ENCODE measurements at regions not wholly inside any gene's neighbourhood (a gene's known extent, or its start where the extent isn't known, plus 50 kb on each side); places are given as distances from the start of the nearest gene placed in this dataset.

- peak in 4 of 10 donors; percentile 8 to 70 (median 22) for DNase-seq
- intact Hi-C loops (cut with DNase I): no loop called here
These were observed 936.7 kb downstream of the BRD1 start for GRCh38 chr22:48890693-48891554.

GRCh38 chr22:48889887-48890692, 937.6 kb downstream of the BRD1 start:
- DNase-seq: peak in 4 of 10 donors; percentile 6 to 66 (median 46)
- intact Hi-C loops (cut with DNase I): no loop called here

- peak in 5 of 10 donors; percentile 5 to 62 (median 49) for DNase-seq
- intact Hi-C loops (cut with DNase I): no loop called here
These were observed 938.4 kb downstream of the BRD1 start for GRCh38 chr22:48889209-48889830.

GRCh38 chr22:48888466-48889208, 939.0 kb downstream of the BRD1 start:
- intact Hi-C loops (cut with DNase I): no loop called here
- peak in 3 of 10 donors; percentile 5 to 63 (median 17) for DNase-seq

- no peak for DNase-seq
- intact Hi-C loops (cut with DNase I): no loop called here
These were observed 940.0 kb downstream of the BRD1 start for GRCh38 chr22:48887394-48888332.

GRCh38 chr22:48886604-48887393, 940.9 kb downstream of the BRD1 start:
- peak in 5 of 10 donors; percentile 2 to 71 (median 53) for DNase-seq
- intact Hi-C loops (cut with DNase I): no loop called here

- intact Hi-C loops (cut with DNase I): no loop called here
- DNase-seq: peak in 4 of 10 donors; percentile 2 to 75 (median 34)
These were observed 941.8 kb downstream of the BRD1 start for GRCh38 chr22:48885919-48886305.

- intact Hi-C loops (cut with DNase I): no loop called here
- DNase-seq: peak in 5 of 10 donors; percentile 5 to 79 (median 48)
These were observed 942.3 kb downstream of the BRD1 start for GRCh38 chr22:48885271-48885918.

- peak in 5 of 10 donors; percentile 7 to 77 (median 57) for DNase-seq
- intact Hi-C loops (cut with DNase I): no loop called here
These were observed 942.9 kb downstream of the BRD1 start for GRCh38 chr22:48884786-48885185.

- DNase-seq: peak in 5 of 10 donors; percentile 0 to 74 (median 40)
- intact Hi-C loops (cut with DNase I): no loop called here
These were observed 943.3 kb downstream of the BRD1 start for GRCh38 chr22:48884324-48884723.

- intact Hi-C loops (cut with DNase I): no loop called here
These were observed 944.3 kb downstream of the BRD1 start for GRCh38 chr22:48883211-48883960.

GRCh38 chr22:48882636-48883200, 945.0 kb downstream of the BRD1 start:
- intact Hi-C loops (cut with DNase I): no loop called here
- peak in 5 of 10 donors; percentile 4 to 64 (median 37) for DNase-seq

More at GRCh38 chr22:48883211-48883960, 944.3 kb downstream of the BRD1 start:
- DNase-seq: peak in 5 of 10 donors; percentile 3 to 67 (median 47)

GRCh38 chr22:48881326-48881980, 946.2 kb downstream of the BRD1 start:
- intact Hi-C loops (cut with DNase I): no loop called here

GRCh38 chr22:48880749-48881148, 946.9 kb downstream of the BRD1 start:
- intact Hi-C loops (cut with DNase I): no loop called here
- peak in 3 of 10 donors; percentile 3 to 46 (median 39) for DNase-seq

More at GRCh38 chr22:48881326-48881980, 946.2 kb downstream of the BRD1 start:
- peak in 5 of 10 donors; percentile 3 to 81 (median 43) for DNase-seq

GRCh38 chr22:48876951-48877350, 950.7 kb downstream of the BRD1 start:
- no peak for DNase-seq
- intact Hi-C loops (cut with DNase I): no loop called here

GRCh38 chr22:48874956-48875355, 952.7 kb downstream of the BRD1 start:
- DNase-seq: peak in 1 of 10 donors; percentile 49
- intact Hi-C loops (cut with DNase I): no loop called here

Data from posterior cingulate gyrus (tissue), 11 donors.